ES-I3 (cell line): ENCODE measurements at regions not wholly inside any gene's neighbourhood (a gene's known extent, or its start where the extent isn't known, plus 50 kb on each side); places are given as distances from the start of the nearest gene placed in this dataset.

Source experiments
- H3K36me3 ChIP-seq: 2 replicates; pipeline ENCODE4 v1.6.1; 2013; ENCODE audit warnings: mild to moderate bottlenecking, low read length, control low read depth, moderate library complexity; ENCODE audit not compliant: insufficient read depth
- H3K4me1 ChIP-seq: 2 replicates; pipeline ENCODE4 v1.6.1; 2013; ENCODE audit warnings: mild to moderate bottlenecking, control low read depth, low read length; ENCODE audit not compliant: insufficient read depth
- H3K9ac ChIP-seq: 2 replicates; pipeline ENCODE4 v1.6.1; 2013; ENCODE audit warnings: low read depth, mild to moderate bottlenecking, low read length, moderate library complexity
- H3K9me3 ChIP-seq: 2 replicates; pipeline ENCODE4 v1.6.1; 2013; ENCODE audit warnings: mild to moderate bottlenecking, low read length, moderate library complexity; ENCODE audit not compliant: control insufficient read depth, insufficient read depth

- Histone ChIP-seq H3K9me3 (no peaks in the 10 kb centered on the region), H3K36me3 (no peaks in the 10 kb centered on the region), H3K4me1 (peaks cover 11% of the 10 kb centered on the region; the same call in 1 of the 2 replicates), H3K9ac (no peak overlapping the region)
Measured at GRCh38 chr6:22069306-22069800, 227.5 kb downstream of the PRL start.

- Histone ChIP-seq H3K36me3 (no peaks in the 10 kb centered on the region), H3K9ac (no peak overlapping the region), H3K4me1 (peaks cover 11% of the 10 kb centered on the region; the same call in 1 of the 2 replicates), H3K9me3 (no peaks in the 10 kb centered on the region)
Measured at GRCh38 chr6:22071270-22072041, 225.4 kb downstream of the PRL start.

GRCh38 chr6:22072949-22073348 lies 223.9 kb downstream of the PRL start:
- H3K9ac ChIP-seq: no peak overlapping the region
- peaks cover 11% of the 10 kb centered on the region; the same call in 1 of the 2 replicates for H3K4me1 ChIP-seq
- no peaks in the 10 kb centered on the region for H3K36me3 ChIP-seq
- H3K9me3 ChIP-seq: no peaks in the 10 kb centered on the region

- no peak overlapping the region for H3K9ac ChIP-seq
- no peaks in the 10 kb centered on the region for H3K9me3 ChIP-seq
- peaks cover 16% of the 10 kb centered on the region; the same call in 1 of the 2 replicates for H3K4me1 ChIP-seq
- no peaks in the 10 kb centered on the region for H3K36me3 ChIP-seq
Measured at GRCh38 chr6:22073516-22074198, 223.2 kb downstream of the PRL start.

GRCh38 chr6:22078288-22078687 lies 218.5 kb downstream of the PRL start:
- no peaks in the 10 kb centered on the region; the same call in 1 of the 2 replicates for H3K36me3 ChIP-seq
- H3K9me3 ChIP-seq: no peaks in the 10 kb centered on the region

GRCh38 chr6:22078802-22079545 lies 217.9 kb downstream of the PRL start:
- Histone ChIP-seq H3K9ac (no peak overlapping the region), H3K36me3 (no peaks in the 10 kb centered on the region; the same call in 1 of the 2 replicates), H3K4me1 (peaks cover 6% of the 10 kb centered on the region; the same call in 1 of the 2 replicates), H3K9me3 (no peaks in the 10 kb centered on the region)

More at GRCh38 chr6:22078288-22078687, 218.5 kb downstream of the PRL start:
- no peak overlapping the region for H3K9ac ChIP-seq
- H3K4me1 ChIP-seq: peaks cover 6% of the 10 kb centered on the region; the same call in 1 of the 2 replicates

GRCh38 chr6:22079783-22080182 lies 217.1 kb downstream of the PRL start:
- Histone ChIP-seq H3K4me1 (peaks cover 6% of the 10 kb centered on the region; the same call in 1 of the 2 replicates), H3K9ac (no peak overlapping the region), H3K9me3 (peaks cover 3% of the 10 kb centered on the region; the same call in 1 of the 2 replicates), H3K36me3 (no peaks in the 10 kb centered on the region; the same call in 1 of the 2 replicates)

- H3K36me3 ChIP-seq: no peaks in the 10 kb centered on the region; the same call in 1 of the 2 replicates
- H3K9me3 ChIP-seq: peaks cover 3% of the 10 kb centered on the region; the same call in 1 of the 2 replicates
- H3K4me1 ChIP-seq: peaks cover 6% of the 10 kb centered on the region; the same call in 1 of the 2 replicates
- H3K9ac ChIP-seq: no peak overlapping the region
Measured at GRCh38 chr6:22081709-22082108, 215.1 kb downstream of the PRL start.

GRCh38 chr6:22082218-22082617 lies 214.6 kb downstream of the PRL start:
- Histone ChIP-seq H3K9me3 (peaks cover 3% of the 10 kb centered on the region; the same call in 1 of the 2 replicates), H3K36me3 (no peaks in the 10 kb centered on the region; the same call in 1 of the 2 replicates), H3K4me1 (peaks cover 6% of the 10 kb centered on the region; the same call in 1 of the 2 replicates), H3K9ac (no peak overlapping the region)

GRCh38 chr6:22083119-22083518 lies 213.7 kb downstream of the PRL start:
- H3K4me1 ChIP-seq: peaks cover 4% of the 10 kb centered on the region; the same call in 1 of the 2 replicates
- no peaks in the 10 kb centered on the region; the same call in 1 of the 2 replicates for H3K36me3 ChIP-seq
- peaks cover 3% of the 10 kb centered on the region; the same call in 1 of the 2 replicates for H3K9me3 ChIP-seq
- no peak overlapping the region for H3K9ac ChIP-seq

- Histone ChIP-seq H3K4me1 (no peaks in the 10 kb centered on the region), H3K9me3 (peaks cover 3% of the 10 kb centered on the region; the same call in 1 of the 2 replicates), H3K9ac (no peak overlapping the region), H3K36me3 (no peaks in the 10 kb centered on the region)
Measured at GRCh38 chr6:22087960-22088706, 208.7 kb downstream of the PRL start.

- H3K9me3 ChIP-seq: no peaks in the 10 kb centered on the region
- H3K9ac ChIP-seq: no peak overlapping the region
- no peaks in the 10 kb centered on the region for H3K36me3 ChIP-seq
- H3K4me1 ChIP-seq: no peaks in the 10 kb centered on the region
Measured at GRCh38 chr6:22091424-22091948, 205.3 kb downstream of the PRL start.

GRCh38 chr6:22095836-22096235 lies 201.0 kb downstream of the PRL start:
- Histone ChIP-seq H3K9ac (no peak overlapping the region), H3K36me3 (no peaks in the 10 kb centered on the region), H3K4me1 (no peaks in the 10 kb centered on the region), H3K9me3 (no peaks in the 10 kb centered on the region)
